ENCODE measurements at regions not wholly inside any gene's neighbourhood (a gene's known extent, or its start where the extent isn't known, plus 50 kb on each side); places are given as distances from the start of the nearest gene placed in this dataset.

DNA sequence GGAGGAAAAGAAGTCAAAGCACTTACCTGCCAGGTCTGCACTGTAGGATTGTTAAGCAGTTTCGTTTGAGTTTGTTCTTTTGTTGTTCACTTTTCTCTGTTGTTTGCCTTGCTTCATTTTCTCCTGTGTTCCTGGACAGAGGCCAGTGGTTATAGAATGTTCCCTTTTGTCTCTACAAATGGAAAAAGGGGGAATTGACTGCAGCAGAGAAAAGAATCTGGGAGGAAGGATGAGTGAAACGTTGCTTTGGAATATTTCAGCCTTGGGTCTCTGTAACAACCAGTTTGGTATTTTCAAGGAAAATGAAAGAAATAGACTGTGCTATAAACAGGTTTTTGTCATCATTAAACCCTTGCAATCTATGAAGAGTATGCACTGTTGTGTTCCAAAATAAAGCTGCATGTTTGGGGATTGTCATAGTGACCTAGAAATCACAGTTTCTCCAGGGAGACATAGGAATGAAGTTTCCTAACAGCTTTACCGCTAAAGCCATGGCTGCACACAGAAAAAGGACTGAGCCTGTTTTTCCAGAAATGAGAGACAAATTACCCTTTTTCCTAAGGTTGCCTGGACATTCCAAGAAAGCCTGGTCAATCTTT lies 60.8 kb upstream of the HABP2 start:
- TF ChIP-seq CTCF (IDR thresholded peaks at IDR 0.05; ENCODE audit: borderline replicate concordance, extremely low read depth, low read length, poor library complexity, severe bottlenecking) (no peak), EZH2 (IDR thresholded peaks at IDR 0.05; ENCODE audit: borderline replicate concordance, low read depth, low read length, severe bottlenecking) (no peak)
